HCT116 (cell line): ENCODE measurements at regions not wholly inside any gene's neighbourhood (a gene's known extent, or its start where the extent isn't known, plus 50 kb on each side); places are given as distances from the start of the nearest gene placed in this dataset.

Source experiments
- CBX3 ChIP-seq: IDR thresholded peaks from 2 replicates; pipeline ENCODE4 v1.6.1; 2012; ENCODE audit warnings: low read depth
- CEBPB ChIP-seq: IDR thresholded peaks from 2 replicates; pipeline ENCODE4 v1.6.1; 2012; ENCODE audit warnings: low read depth
- CTCF ChIP-seq, 3 experiments: fragments of 200-600 bp in 1 of 3; sonication (generic) in 1 of 3; IDR thresholded peaks in 2 of 3; conservative IDR thresholded peaks in 1 of 3; 2 replicates each; pipeline ENCODE4 v1.5.1; 2012 to 2017; ENCODE audit warnings: low read depth in 2 of 3, low read length in 2 of 3, antibody characterized with exemption in 1 of 3, borderline replicate concordance in 1 of 3, control low read depth in 1 of 3, mild to moderate bottlenecking in 1 of 3, mixed read lengths in 1 of 3, mixed run types in 1 of 3, moderate library complexity in 1 of 3; ENCODE audit not compliant: insufficient read depth in 1 of 3
- ELF1 ChIP-seq: IDR thresholded peaks from 2 replicates; pipeline ENCODE4 v1.6.1; 2012; ENCODE audit warnings: low read depth, borderline replicate concordance
- EZH2 ChIP-seq: fragments of 200-600 bp; sonication (generic); IDR thresholded peaks from 2 replicates; pipeline ENCODE4 v1.6.1; 2017; ENCODE audit warnings: antibody characterized with exemption, mixed run types
- EZH2phosphoT487 ChIP-seq: fragments of 200-600 bp; IDR thresholded peaks from 2 replicates; pipeline ENCODE4 v1.6.1; 2018; ENCODE audit warnings: antibody characterized with exemption, borderline replicate concordance
- POLR2A ChIP-seq: IDR thresholded peaks from 2 replicates; pipeline ENCODE4 v1.7.0; 2011; ENCODE audit warnings: borderline replicate concordance; ENCODE audit not compliant: insufficient read depth, insufficient read length; ENCODE audit errors: extremely low read depth
- POLR2AphosphoS5 ChIP-seq: IDR thresholded peaks from 2 replicates; pipeline ENCODE4 v1.6.1; 2011; ENCODE audit warnings: mild to moderate bottlenecking, low read depth, low read length, moderate library complexity
- RAD21 ChIP-seq: IDR thresholded peaks from 2 replicates; pipeline ENCODE4 v1.6.1; 2012; ENCODE audit warnings: low read depth, mild to moderate bottlenecking
- SIN3A ChIP-seq: IDR thresholded peaks from 2 replicates; pipeline ENCODE4 v1.6.1; 2012; ENCODE audit warnings: low read depth
- SP1 ChIP-seq: IDR thresholded peaks from 2 replicates; pipeline ENCODE4 v1.6.1; 2012; ENCODE audit warnings: low read depth
- YY1 ChIP-seq: IDR thresholded peaks from 2 replicates; pipeline ENCODE4 v1.6.1; 2011; ENCODE audit warnings: low read length, low read depth, moderate library complexity, mild to moderate bottlenecking; ENCODE audit not compliant: insufficient replicate concordance; ENCODE audit errors: extremely low read depth
- ZNF274 ChIP-seq: fragments of 200-500 bp; sonication (Bioruptor generic); IDR thresholded peaks from 2 replicates; pipeline ENCODE4 v1.6.1; 2014; ENCODE audit warnings: mild to moderate bottlenecking, low read depth, low read length, inconsistent platforms
- TF ChIP-seq, protein P1 (sequence below): IDR thresholded peaks from 2 replicates; pipeline ENCODE4 v1.6.1; 2012

DNA sequence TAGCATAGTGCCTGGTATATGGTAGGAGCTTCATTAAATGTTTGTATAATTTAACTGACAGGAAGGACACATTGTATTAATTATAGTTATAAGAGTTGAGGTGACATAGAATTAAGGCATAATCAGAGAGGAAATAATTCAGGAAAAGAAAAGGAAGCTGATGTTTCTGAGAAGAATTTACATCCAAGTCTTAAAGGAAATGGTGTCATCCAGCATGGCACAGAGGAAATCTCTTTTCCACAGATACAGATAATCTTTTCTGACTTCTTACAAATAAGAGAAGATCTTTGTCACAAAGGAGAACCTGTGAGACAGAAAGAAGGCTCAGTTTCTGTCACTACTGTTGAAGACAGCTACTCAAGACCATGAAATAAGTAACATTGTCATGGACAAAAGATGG, 222.5 kb downstream of the GJA1 start:
- TF ChIP-seq CTCF (IDR thresholded peaks at IDR 0.05 in 2 of 3, conservative IDR thresholded peaks at IDR 0.05 in 1 of 3; ENCODE audit: borderline replicate concordance in 1 of 3, insufficient read depth in 1 of 3, low read depth in 2 of 3, low read length in 2 of 3) = no peak
- TF ChIP-seq POLR2A = no peak
- TF ChIP-seq ZNF274 = no peak
- TF ChIP-seq SIN3A = no peak
- TF ChIP-seq POLR2AphosphoS5 = no peak
- no peak for TF ChIP-seq SP1
- no peak for TF ChIP-seq RAD21
- TF ChIP-seq EZH2 = no peak
- TF ChIP-seq CEBPB = no peak
- TF ChIP-seq, protein P1, sequence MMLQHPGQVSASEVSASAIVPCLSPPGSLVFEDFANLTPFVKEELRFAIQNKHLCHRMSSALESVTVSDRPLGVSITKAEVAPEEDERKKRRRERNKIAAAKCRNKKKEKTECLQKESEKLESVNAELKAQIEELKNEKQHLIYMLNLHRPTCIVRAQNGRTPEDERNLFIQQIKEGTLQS = no peak
- TF ChIP-seq ELF1 = no peak
- no peak for TF ChIP-seq YY1
- TF ChIP-seq CBX3 = no peak
- TF ChIP-seq EZH2phosphoT487 = no peak
